GM11168 (cell line): ENCODE measurements at regions not wholly inside any gene's neighbourhood (a gene's known extent, or its start where the extent isn't known, plus 50 kb on each side); places are given as distances from the start of the nearest gene placed in this dataset.
"Not testable (repeated sequence)": the region's sequence is repeated elsewhere in the genome, so short reads cannot be mapped to it uniquely, and the experiment has no call there.

ENCODE experiments used
- in situ Hi-C: fragments of 300-500 bp; cut with MboI; formaldehyde crosslinking; loops from one replicate; pipeline ENCODE4 v1.12.0; 2022; ENCODE audit warnings: low sequenced_read_pairs; ENCODE audit not compliant: unreplicated experiment

DNA sequence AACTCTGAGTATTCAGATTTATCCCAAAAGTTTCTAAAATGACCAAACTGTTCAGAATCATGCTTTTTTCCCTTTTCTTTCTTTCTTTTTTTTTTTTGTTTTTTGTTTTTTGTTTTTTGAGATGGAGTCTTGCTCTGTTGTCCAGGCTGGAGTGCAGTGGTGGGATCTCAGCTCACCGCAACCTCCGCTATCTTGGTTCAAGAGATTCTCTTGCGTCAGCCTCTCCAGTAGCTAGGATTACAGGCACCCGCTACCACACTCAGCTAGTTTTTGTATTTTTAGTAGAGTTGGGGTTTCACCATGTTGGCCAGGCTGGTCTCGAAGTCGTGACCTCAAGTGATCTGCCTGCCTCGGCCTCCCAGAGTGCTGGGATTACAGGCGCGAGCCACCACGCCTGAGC is 219.2 kb upstream of the ZNF184 start:
- in situ Hi-C loops = not testable (repeated sequence)

DNA sequence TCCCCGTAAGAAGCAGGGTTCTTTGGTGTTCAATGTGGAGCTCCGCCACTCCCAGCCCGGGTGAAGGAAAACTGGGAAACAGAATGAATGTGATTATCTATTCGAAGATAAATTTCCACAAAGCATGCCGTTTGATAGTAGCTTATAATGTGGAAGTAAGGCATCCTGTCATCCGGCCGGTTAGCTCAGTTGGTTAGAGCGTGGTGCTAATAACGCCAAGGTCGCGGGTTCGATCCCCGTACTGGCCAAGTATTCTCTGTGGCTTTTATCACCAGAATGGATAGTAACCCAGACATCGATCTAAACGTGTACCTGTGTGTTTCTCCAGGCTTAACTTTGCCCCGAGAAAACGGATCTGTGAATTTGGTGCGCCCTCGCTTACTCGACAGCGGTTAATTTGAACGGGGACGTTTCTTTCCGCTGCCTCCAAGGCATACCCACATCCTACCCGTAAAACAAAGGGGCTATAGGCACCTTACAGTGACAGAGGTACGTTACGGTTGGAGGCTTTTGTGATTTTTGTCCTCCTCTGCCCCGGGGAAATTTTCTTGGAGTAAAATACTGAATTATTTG is 215.2 kb upstream of the ZNF184 start:
- in situ Hi-C loops = loop anchor here (10.0 kb wide), 1 partner anchor 173 kb away; no protein-coding TSS in a partner anchor

DNA sequence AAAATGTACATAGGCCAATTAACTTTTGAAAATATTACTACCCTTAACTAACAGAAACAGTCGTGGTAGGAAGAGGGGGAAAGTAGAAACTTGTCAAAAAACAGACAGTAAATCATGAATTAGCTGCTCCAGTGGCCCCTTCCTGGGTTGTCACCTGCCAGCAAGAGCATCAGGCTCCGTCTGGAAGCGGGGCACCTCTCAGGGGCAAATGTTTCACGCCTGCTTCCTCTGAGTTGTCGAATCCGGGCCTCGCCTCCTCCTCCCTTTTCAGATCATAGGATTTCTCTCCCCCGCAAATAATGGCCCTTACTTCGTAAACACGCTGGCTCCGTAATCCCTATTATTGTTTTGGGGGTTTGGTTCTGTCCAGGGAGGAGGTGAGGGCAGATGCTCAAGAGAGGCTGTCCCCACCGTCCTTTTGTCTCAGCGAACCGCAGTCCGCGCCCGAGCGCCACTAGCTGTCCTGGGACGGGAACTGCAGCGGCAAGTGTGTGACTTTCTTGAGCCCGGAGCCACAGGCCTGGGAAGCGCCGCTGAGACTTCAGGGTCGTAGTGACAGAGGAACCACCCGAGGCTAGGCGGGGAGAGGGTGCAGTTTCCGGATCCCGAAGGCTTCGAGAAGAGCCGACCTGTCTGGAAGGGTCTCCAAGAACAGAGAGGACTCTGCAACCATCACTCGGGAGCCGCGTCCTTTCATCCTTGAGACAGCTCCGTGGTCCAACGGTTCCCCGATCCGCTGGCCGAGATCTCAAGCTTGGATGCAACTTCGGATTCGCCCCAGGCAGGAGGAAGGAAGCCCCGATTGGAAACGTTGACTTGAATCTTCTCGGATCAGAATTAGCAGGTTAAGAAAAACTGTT is 214.5 kb upstream of the ZNF184 start:
- in situ Hi-C loops = loop anchor here (10.0 kb wide), 1 partner anchor 173 kb away; no protein-coding TSS in a partner anchor

DNA sequence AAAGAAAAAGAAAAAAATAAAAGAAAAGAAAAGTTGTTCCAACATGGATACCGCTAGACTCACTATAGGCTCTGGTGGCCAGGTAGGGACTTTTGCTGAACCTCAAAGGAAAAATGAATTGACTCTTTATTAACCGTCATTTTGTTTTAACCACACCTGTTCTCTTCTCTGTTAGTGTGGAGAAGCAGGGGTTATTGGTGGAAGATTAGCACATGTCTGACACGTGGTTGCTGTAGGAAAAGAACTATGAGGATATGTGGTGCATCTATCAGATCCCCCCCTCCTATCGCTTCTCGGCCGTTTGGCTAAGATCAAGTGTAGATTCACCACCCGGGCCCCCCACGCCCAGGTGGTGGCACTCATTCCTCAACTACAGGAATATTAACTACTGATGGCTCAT is 212.4 kb upstream of the ZNF184 start:
- in situ Hi-C loops = loop anchor here (10.0 kb wide), 1 partner anchor 170 kb away; no protein-coding TSS in a partner anchor

DNA sequence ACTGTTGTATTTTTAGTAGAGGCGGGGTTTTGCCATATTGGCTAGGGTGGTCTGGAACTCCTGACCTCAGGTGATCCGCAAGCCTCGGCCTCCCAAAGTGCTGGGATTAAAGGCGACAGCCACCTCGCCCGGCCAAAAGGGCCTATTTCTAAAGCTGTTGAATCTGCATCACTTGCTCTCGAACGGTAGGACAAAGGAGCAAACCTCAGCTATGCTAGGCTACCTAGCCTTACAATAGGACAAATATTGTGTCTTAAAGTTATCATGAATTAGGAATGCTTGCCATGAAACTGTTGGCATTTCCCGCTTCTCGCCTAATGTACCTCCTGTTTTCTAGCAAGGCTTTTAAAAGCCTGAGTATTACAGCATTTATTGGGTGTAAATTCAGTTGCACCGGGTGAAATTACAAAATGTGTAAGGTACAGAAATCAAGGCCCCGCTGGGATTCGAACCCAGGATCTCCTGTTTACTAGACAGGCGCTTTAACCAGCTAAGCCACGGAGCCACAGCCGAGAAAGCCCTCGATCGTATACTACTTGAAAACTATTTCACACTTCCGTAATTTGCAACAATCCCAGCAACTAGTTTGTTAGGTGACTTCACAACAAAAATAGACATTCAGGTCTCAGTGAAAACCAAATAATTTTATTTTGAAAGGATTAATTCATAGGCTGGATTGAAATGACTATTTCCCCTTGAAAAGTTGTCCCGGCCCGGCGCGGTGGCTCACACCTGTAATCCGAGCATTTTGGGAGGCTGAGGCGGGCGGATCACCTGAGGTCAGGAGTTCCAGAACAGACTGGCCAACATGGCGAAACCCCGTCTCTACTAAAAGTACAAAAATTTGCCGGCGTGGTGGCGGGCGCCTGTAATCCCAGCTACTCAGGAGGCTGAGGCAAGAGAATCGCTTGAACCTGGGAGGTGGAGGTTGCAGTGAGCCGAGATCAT is 211.6 kb upstream of the ZNF184 start:
- in situ Hi-C loops = loop anchor here (10.0 kb wide), 1 partner anchor 170 kb away; no protein-coding TSS in a partner anchor

DNA sequence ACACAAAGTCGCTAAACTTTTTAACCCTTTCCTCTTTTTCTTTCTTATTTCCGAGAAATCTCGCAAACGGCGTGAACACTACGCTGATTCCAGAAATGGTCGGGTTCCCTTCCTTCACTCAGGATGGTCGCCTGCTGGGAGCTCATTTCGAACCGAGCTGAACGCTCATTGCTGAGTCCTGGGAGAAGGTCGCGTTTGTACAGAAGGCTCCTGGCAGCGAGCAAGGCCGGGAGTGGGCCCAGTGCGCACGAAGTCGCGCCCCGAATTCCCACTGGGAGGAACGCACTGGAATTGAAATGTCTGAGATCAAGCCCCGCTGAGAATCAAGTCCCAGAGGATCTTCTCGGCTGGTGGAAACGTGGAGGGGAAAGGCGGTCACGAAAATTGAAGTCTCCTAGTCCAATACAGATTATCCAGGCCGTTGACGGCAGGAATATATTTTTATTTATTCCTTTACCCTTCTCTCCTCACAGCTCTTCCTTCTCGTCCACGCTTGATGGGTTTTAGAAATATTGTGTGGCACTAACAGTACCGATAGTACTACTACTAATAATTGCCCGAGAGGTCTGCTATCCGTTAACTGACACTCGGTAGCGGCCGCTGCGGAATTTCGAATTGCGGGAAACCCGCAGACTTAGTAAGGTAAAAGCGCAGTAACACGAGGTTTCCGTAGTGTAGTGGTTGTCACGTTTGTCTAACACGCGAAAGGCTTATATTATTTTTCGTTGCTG is 207.2 kb upstream of the ZNF184 start:
- in situ Hi-C loops = loop anchor here (10.0 kb wide), 1 partner anchor 165 kb away; no protein-coding TSS in a partner anchor

DNA sequence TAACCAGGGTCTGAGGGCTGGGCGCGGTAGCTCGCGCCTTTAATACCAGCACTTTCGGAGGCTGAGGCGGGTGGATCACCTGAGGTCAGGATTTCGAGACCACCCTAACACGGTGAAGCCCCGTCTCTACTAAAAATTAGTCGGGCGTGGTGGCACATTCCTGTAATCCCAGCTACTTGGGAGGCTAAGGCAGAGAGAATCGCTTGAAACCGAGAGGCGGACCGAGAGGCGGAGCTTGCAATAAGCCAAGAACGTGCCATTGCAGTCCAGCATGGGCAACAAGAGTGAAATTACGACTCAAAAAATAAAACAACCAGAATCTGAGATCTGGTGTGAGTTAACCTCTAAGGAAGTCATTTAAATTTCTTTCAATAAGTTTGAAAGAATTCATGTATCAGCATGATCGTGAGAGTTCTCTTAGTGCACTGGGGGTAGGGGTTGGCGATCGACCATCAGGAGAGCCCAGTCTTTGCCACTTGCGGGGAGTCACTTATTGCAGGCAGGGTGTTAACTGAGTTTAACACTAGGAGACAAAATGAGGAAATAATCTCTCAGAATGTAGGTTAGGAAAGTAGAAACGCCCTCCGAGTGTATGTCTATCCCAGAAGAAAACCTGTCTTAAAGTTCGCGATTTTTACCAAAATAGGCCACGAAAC is 206.5 kb upstream of the ZNF184 start:
- in situ Hi-C loops = no loop called here

DNA sequence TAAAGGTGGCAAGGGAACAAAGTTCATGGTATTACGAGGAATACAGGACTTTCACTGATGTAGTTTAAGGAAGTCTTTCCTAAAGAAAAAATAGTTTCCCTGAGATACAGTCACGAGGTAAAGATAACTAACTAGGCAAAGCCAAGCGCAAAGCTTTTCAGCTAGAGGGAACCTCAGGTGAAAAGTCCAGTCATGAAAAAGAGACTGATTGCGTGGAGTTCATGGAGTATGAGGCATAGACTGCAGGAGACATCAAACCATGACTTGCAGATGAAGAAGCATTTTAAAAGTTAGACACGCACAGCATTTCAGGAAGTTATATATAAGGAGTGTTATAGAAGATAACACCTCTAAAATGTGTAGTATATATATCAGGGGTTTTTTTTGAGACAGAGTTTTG is 205.6 kb upstream of the ZNF184 start:
- in situ Hi-C loops = no loop called here

DNA sequence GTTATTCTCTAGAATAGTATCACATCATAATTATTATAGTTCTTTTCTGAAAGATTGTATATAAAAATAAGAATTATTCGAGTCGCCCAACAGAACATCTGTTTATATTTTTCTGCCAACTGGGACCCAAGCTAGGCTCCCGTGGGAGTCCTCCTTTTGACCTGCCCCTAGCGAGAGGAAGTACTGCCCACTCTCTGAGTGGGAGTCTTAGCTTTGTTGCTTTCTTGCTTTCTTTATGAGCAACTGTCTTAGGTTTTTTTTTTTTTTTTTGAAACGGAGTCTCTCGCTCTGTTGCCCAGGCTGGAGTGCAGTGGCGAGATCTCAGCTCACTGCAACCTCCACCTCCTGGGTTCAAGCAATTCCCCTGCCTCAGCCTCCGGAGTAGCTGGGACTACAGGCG is 202.0 kb upstream of the ZNF184 start:
- in situ Hi-C loops = no loop called here

DNA sequence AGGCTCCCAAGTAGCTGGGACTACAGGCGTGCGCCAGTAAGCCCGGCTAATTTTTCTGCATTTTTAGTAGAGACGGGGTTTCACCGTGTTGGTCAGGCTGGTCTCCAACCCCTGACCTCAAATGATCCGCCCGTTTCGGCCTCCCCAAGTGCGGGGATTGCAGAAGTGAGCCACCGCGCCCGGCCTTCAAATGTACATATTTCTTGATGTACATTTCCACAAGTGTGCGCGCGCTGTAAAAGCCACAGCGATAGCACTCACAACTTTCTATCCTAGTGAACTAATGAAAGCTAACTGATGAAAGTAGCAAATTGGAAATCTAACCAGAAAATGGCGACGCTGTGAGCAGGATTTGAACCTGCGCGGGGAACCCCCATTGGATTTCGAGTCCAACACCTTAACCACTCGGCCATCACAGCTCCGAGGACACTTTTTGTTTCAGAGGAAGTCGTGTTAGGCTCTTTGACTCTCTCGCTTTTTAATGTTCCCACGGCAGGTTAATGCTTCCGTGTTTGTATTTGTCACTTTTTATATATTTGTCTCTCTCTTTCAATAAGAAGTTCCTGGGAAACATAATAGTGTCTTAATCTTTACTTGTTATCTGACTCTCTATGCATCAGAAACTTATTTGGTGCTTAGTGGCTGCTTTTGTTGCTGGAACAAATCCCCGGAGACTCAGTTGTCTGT is 199.4 kb upstream of the ZNF184 start:
- in situ Hi-C loops = no loop called here

DNA sequence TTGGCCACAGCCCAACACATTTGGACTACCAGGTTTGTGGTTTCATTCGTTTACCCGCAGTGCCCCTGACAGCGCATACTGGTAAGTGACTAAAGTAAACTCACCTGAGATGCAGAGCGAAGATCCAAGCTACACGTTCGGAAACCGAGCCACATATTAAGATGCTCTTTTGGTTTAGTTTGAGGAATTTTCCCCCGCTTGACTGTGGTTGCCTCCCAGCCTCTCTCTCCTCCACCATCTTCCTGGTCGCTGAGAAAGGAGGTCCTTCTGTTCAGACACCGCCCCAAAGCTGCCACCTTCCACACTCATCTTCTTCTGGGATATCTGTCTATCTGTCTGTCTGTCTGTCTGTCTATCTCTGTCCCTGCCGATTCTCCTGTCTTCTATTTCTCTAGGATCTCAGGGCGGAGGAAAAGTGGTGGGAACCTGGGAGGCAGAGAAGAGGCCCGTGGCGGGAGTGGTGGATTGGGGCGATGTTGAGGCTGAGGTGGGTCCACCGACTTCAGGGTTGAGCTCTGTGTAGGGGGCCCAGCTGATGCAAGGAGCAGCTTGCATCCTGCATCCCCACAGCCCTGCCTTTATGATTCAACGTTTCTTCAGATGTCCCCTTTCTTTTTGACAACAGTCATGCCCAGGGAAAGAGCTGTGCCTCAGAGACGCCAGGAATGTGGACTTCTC is 196.9 kb upstream of the ZNF184 start:
- in situ Hi-C loops = no loop called here

DNA sequence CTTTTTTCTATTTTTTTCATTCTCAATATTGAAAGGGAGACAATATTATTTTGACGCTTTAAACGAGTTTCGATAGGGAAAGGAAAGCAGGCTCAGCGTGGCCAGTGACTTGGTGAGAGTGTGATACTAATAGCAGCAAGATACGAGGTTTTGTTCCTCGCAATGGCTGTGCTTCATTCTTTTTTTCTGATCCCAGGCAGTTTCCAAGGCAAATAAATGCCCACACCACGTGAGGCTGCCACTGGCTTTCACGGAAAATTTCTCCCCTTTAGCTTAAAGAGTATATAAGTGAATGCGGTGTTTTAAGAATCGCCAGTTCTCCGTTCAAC is 196.4 kb upstream of the ZNF184 start:
- in situ Hi-C loops = no loop called here

DNA sequence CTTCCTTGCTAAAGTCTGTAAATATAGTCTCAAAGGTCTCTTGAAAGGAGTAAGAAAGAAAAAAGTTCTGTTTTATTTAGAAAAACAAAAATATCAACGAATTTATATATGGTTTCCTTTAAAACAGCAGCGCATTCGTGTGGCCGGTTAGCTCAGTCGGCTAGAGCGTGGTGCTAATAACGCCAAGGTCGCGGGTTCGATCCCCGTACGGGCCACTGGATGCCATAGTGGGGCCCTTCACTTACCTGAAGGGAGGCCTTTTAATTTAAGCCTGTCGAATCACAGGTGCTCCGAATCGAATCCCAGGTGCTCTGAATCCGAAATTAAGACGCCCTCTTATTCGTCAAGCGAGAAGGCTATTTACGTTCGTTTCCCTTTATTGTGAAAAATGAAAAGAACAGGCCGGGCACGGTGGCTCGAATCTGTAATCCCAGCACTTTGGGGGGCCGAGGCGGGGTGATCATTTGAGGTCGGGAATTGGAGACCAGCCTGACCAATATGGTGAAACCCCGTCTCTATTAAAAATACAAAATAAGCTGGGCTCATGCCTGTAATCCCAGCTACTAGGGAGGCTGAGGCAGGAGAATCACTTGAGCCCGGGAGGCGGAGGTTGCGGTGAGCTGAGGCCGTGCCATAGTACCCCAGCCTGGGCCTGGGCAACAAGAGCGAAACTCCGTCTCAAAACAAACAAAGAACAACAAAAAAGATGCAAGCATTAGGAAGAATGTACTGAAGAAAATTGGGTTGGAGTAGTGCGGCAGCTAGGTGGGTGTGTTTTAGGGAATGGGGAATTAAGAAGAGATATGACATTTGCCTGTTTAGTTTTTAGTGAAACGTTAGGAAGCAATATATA is 195.8 kb upstream of the ZNF184 start:
- in situ Hi-C loops = no loop called here

DNA sequence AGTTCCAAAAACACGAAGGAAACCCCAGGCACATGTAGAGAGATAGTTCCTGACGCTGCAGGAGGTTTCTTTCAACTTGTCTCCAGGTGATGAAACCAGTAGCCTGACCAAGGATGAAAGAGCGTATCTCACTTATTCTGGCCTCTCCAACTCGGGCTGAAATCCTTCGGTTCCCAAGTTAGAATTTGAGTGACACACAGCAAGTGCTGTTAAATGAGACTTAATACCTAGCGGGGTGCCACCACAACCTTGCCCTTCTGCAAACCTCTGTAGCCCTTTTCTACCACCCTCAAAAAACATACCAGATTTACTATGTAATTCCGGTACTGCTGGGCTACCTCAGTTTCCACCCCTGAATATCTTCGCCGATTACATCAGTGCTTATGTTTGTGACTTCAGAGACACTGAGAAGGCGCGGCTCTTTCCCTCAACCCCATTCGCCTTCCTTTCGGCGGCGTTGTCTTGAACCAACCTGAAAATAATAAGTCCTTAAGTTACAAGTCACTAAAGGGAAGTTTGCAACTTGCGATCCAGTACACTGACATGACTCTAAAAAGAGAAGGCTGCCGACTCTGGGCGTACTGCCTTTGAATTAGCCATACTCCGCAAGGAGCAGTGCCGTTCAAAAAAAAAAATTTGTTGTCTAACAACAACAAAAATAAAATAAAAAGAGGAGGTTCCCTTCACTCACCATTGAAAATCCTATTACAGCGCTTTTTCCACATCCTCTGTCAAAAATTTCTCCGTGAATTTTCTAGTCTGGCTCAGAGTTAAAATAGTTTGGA is 194.9 kb upstream of the ZNF184 start:
- in situ Hi-C loops = no loop called here

DNA sequence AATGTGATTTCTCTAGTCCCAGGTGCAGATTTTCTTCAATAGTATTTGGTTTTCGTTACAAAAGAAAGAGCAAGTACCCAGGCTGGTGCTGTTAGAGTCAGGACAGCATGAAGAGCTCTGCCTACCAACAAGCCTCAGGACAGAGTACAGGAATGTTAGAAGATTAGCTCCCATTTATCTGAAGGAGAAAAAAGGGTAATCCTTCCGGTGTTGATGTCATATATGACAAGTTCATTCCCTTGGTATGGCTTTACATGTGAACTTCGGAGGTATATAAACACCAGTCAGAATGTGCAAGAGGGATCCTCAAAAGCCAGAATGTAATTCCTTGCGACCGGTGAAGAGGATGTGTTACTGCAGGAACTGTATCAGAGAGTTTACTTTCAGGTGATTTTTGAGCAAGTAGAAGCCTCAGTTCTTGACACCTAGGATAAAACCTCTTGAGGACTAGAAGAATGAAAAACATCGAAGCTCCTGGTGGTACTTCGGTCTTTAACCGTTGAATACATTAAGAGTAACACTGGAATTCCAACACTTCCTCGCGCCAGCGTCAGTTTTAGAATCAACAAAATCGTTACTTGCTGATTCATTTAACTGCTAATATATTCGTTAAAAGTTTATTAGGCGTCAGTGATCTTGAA is 194.2 kb upstream of the ZNF184 start:
- in situ Hi-C loops = no loop called here

DNA sequence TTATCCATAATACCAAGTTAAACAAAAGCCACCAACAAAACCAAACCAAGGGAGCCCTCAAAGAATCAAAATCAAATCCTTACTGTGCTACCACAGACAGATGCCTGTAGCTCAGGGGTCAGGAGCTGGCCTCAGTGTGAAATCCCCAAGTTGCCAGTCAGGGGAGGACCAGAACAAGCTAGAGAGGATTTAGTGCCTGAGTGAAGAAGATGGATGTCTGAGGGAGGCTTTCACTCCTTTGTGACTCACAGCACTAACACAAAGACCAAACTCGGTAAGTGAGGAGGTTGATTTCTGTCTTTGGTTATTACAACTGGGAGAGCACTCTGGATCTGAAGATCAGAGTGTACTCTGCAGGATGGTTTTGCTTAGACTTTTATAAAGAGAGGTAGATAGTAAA is 189.9 kb upstream of the ZNF184 start:
- in situ Hi-C loops = no loop called here
